ENCODE measurements at regions not wholly inside any gene's neighbourhood (a gene's known extent, or its start where the extent isn't known, plus 50 kb on each side); places are given as distances from the start of the nearest gene placed in this dataset.

- TF ChIP-seq EZH2 (IDR thresholded peaks at IDR 0.05) (no peak), POLR2AphosphoS5 (IDR thresholded peaks at IDR 0.05; ENCODE audit: borderline replicate concordance, low read depth, low read length) (no peak), FOXP2 (optimal IDR thresholded peaks at IDR 0.05; ENCODE audit: control extremely low read depth, extremely low read length, insufficient read depth) (no peak)
Observed at GRCh38 chr14:28381656-28382055, 384.9 kb upstream of the FOXG1 start.
